GM04504 (cell line): ENCODE measurements at regions not wholly inside any gene's neighbourhood (a gene's known extent, or its start where the extent isn't known, plus 50 kb on each side); places are given as distances from the start of the nearest gene placed in this dataset.

ENCODE experiments used
- DNase-seq: peaks from one replicate; pipeline ENCODE4 v3.0.0-alpha.2; 2012; ENCODE audit warnings: low read depth

- no peak for DNase-seq
Observed at GRCh38 chr1:208848854-208849253, 604.7 kb upstream of the PLXNA2 start.

- no peak for DNase-seq
Observed at GRCh38 chr1:208850442-208850841, 606.3 kb upstream of the PLXNA2 start.

- no peak for DNase-seq
Observed at GRCh38 chr1:208851366-208851765, 607.2 kb upstream of the PLXNA2 start.

GRCh38 chr1:208852911-208853310 lies 608.7 kb upstream of the PLXNA2 start:
- DNase-seq, result no peak

- DNase-seq, result no peak
Observed at GRCh38 chr1:208855403-208855802, 611.2 kb upstream of the PLXNA2 start.

- no peak for DNase-seq
Observed at GRCh38 chr1:208857465-208857864, 613.3 kb upstream of the PLXNA2 start.

- DNase-seq, result no peak
Observed at GRCh38 chr1:208858738-208859137, 614.6 kb upstream of the PLXNA2 start.

GRCh38 chr1:208864366-208864965 lies 620.3 kb upstream of the PLXNA2 start:
- no peak for DNase-seq

GRCh38 chr1:208866386-208866955 lies 622.3 kb upstream of the PLXNA2 start:
- DNase-seq, result no peak

GRCh38 chr1:208868554-208868953 lies 624.4 kb upstream of the PLXNA2 start:
- peak; percentile 13 for DNase-seq

GRCh38 chr1:208874915-208875314 lies 630.7 kb upstream of the PLXNA2 start:
- no peak for DNase-seq

- no peak for DNase-seq
Observed at GRCh38 chr1:208879022-208879421, 634.8 kb upstream of the PLXNA2 start.

GRCh38 chr1:208880433-208881100 lies 636.4 kb upstream of the PLXNA2 start:
- DNase-seq, result no peak

- no peak for DNase-seq
Observed at GRCh38 chr1:208885060-208885459, 640.9 kb upstream of the PLXNA2 start.

GRCh38 chr1:208885650-208886049 lies 641.5 kb upstream of the PLXNA2 start:
- DNase-seq, result no peak

GRCh38 chr1:208888376-208888775 lies 644.2 kb upstream of the PLXNA2 start:
- DNase-seq, result no peak

GRCh38 chr1:208892147-208892546 lies 648.0 kb upstream of the PLXNA2 start:
- DNase-seq, result no peak

GRCh38 chr1:208893251-208893650 lies 649.1 kb upstream of the PLXNA2 start:
- DNase-seq, result no peak

GRCh38 chr1:208895181-208895580 lies 651.0 kb upstream of the PLXNA2 start:
- DNase-seq, result no peak

GRCh38 chr1:208895820-208896219 lies 651.6 kb upstream of the PLXNA2 start:
- no peak for DNase-seq

- DNase-seq, result no peak
Observed at GRCh38 chr1:208896768-208897167, 652.6 kb upstream of the PLXNA2 start.

GRCh38 chr1:208899438-208899837 lies 655.3 kb upstream of the PLXNA2 start:
- no peak for DNase-seq

- no peak for DNase-seq
Observed at GRCh38 chr1:208903251-208903905, 659.2 kb upstream of the PLXNA2 start.
